GM18873 (cell line): ENCODE measurements at regions not wholly inside any gene's neighbourhood (a gene's known extent, or its start where the extent isn't known, plus 50 kb on each side); places are given as distances from the start of the nearest gene placed in this dataset.

Experiments
- ATAC-seq: cut with Tn5 transposase; IDR thresholded peaks from one replicate; pipeline ENCODE4 v1.9.1; 2021; ENCODE audit warnings: mild to moderate bottlenecking, moderate library complexity, moderate number of reproducible peaks; ENCODE audit not compliant: unreplicated experiment, low FRiP score

- no peak for ATAC-seq
Measured at GRCh38 chr10:123478116-123478515, 188.0 kb upstream of the GPR26 start.

- ATAC-seq = no peak
Measured at GRCh38 chr10:123479640-123480039, 186.5 kb upstream of the GPR26 start.

- ATAC-seq = no peak
Measured at GRCh38 chr10:123480344-123480743, 185.8 kb upstream of the GPR26 start.

- no peak for ATAC-seq
Measured at GRCh38 chr10:123480845-123481244, 185.3 kb upstream of the GPR26 start.

GRCh38 chr10:123484722-123485121, 181.4 kb upstream of the GPR26 start:
- ATAC-seq = no peak

GRCh38 chr10:123485341-123485960, 180.7 kb upstream of the GPR26 start:
- ATAC-seq = no peak

GRCh38 chr10:123488436-123488835, 177.7 kb upstream of the GPR26 start:
- no peak for ATAC-seq

GRCh38 chr10:123491364-123491763, 174.8 kb upstream of the GPR26 start:
- no peak for ATAC-seq

GRCh38 chr10:123492016-123492415, 174.1 kb upstream of the GPR26 start:
- no peak for ATAC-seq

- ATAC-seq = no peak
Measured at GRCh38 chr10:123494301-123494808, 171.8 kb upstream of the GPR26 start.

GRCh38 chr10:123496375-123496774, 169.8 kb upstream of the GPR26 start:
- no peak for ATAC-seq

GRCh38 chr10:123496996-123497660, 169.0 kb upstream of the GPR26 start:
- ATAC-seq = no peak

GRCh38 chr10:123500110-123500509, 166.0 kb upstream of the GPR26 start:
- no peak for ATAC-seq

GRCh38 chr10:123501148-123501547, 165.0 kb upstream of the GPR26 start:
- no peak for ATAC-seq

GRCh38 chr10:123502983-123503382, 163.2 kb upstream of the GPR26 start:
- no peak for ATAC-seq

GRCh38 chr10:123506455-123506854, 159.7 kb upstream of the GPR26 start:
- no peak for ATAC-seq

GRCh38 chr10:123507298-123507697, 158.9 kb upstream of the GPR26 start:
- no peak for ATAC-seq

GRCh38 chr10:123509338-123509737, 156.8 kb upstream of the GPR26 start:
- no peak for ATAC-seq

GRCh38 chr10:123512901-123513775, 153.0 kb upstream of the GPR26 start:
- no peak for ATAC-seq

- no peak for ATAC-seq
Measured at GRCh38 chr10:123513870-123514269, 152.3 kb upstream of the GPR26 start.

GRCh38 chr10:123514996-123515395, 151.2 kb upstream of the GPR26 start:
- ATAC-seq = no peak
